ENCODE measurements at regions not wholly inside any gene's neighbourhood (a gene's known extent, or its start where the extent isn't known, plus 50 kb on each side); places are given as distances from the start of the nearest gene placed in this dataset.
"Not testable (repeated sequence)": the region's sequence is repeated elsewhere in the genome, so short reads cannot be mapped to it uniquely, and the experiment has no call there.

- TF ChIP-seq CTCF (conservative IDR thresholded peaks at IDR 0.05) (no peak), ZFX (IDR thresholded peaks at IDR 0.05) (no peak)
- no peak overlapping the region for H3K27ac ChIP-seq
Observed at GRCh38 chr20:5670036-5670536, 59.3 kb upstream of the GPCPD1 start.

GRCh38 chr20:5668529-5668868 is 57.7 kb upstream of the GPCPD1 start:
- H3K27ac ChIP-seq, result no peak overlapping the region
- TF ChIP-seq CTCF (conservative IDR thresholded peaks at IDR 0.05) (no peak), ZFX (IDR thresholded peaks at IDR 0.05) (no peak)

GRCh38 chr20:5667705-5668528 is 57.1 kb upstream of the GPCPD1 start:
- TF ChIP-seq CTCF (conservative IDR thresholded peaks at IDR 0.05), result no peak
- no peak for TF ChIP-seq ZFX (IDR thresholded peaks at IDR 0.05)
- H3K27ac ChIP-seq, result no peak overlapping the region

GRCh38 chr20:5665417-5665816 is 54.6 kb upstream of the GPCPD1 start:
- TF ChIP-seq CTCF (conservative IDR thresholded peaks at IDR 0.05), result no peak
- no peak for TF ChIP-seq ZFX (IDR thresholded peaks at IDR 0.05)

GRCh38 chr20:5663396-5663795 is 52.6 kb upstream of the GPCPD1 start:
- H3K27ac ChIP-seq, result no peak overlapping the region
- TF ChIP-seq ZFX (IDR thresholded peaks at IDR 0.05), result no peak
- no peak for TF ChIP-seq CTCF (conservative IDR thresholded peaks at IDR 0.05)

More at GRCh38 chr20:5665417-5665816, 54.6 kb upstream of the GPCPD1 start:
- no peak overlapping the region for H3K27ac ChIP-seq

GRCh38 chr20:5662769-5663168 is 52.0 kb upstream of the GPCPD1 start:
- no peak overlapping the region for H3K27ac ChIP-seq
- TF ChIP-seq ZFX (IDR thresholded peaks at IDR 0.05), result no peak
- TF ChIP-seq CTCF (conservative IDR thresholded peaks at IDR 0.05), result no peak

- not testable (repeated sequence) for H3K27ac ChIP-seq
Observed at GRCh38 chr20:5660756-5661155, 50.0 kb upstream of the GPCPD1 start.
